ENCODE measurements at regions not wholly inside any gene's neighbourhood (a gene's known extent, or its start where the extent isn't known, plus 50 kb on each side); places are given as distances from the start of the nearest gene placed in this dataset.

GRCh38 chr13:106118996-106119395, 416.5 kb downstream of the EFNB2 start:
- Histone ChIP-seq H3K4me1 (ENCODE audit: insufficient read depth, low read length, poor library complexity, severe bottlenecking) (no peaks in the 10 kb centered on the region), H3K4me2 (ENCODE audit: low read length) (no peak overlapping the region), H4K20me1 (ENCODE audit: insufficient read depth, low read length) (no peaks in the 10 kb centered on the region), H3K9me2 (ENCODE audit: insufficient read depth, low read length) (no peaks in the 10 kb centered on the region), H3K36me3 (ENCODE audit: insufficient read depth, low read length) (no peaks in the 10 kb centered on the region), H3K4me3 (ENCODE audit: low read depth, low read length, poor library complexity, severe bottlenecking) (no peak overlapping the region), H3K9me3 (ENCODE audit: low read length) (no peaks in the 10 kb centered on the region), H3K79me2 (ENCODE audit: insufficient read depth, low read depth, low read length) (no peaks in the 10 kb centered on the region), H2AFZ (ENCODE audit: low read length) (no peak overlapping the region), H3K27ac (ENCODE audit: low read depth, low read length, poor library complexity, severe bottlenecking) (no peak overlapping the region)
- no peak for DNase-seq (ENCODE audit: low spot score)
- ChIA-PET CTCF (ENCODE audit: unreplicated experiment) (no interaction called here), POLR2A (no interaction called here)
- intact Hi-C loops (cut with micrococcal nuclease; ENCODE audit: unreplicated experiment), result no loop called here
- no TSS peak for BruUV-seq (replicated peaks)
- TF ChIP-seq EZH2phosphoT487 (IDR thresholded peaks at IDR 0.05; ENCODE audit: borderline replicate concordance, low read depth, low read length), result no peak
- TF ChIP-seq, protein P1, sequence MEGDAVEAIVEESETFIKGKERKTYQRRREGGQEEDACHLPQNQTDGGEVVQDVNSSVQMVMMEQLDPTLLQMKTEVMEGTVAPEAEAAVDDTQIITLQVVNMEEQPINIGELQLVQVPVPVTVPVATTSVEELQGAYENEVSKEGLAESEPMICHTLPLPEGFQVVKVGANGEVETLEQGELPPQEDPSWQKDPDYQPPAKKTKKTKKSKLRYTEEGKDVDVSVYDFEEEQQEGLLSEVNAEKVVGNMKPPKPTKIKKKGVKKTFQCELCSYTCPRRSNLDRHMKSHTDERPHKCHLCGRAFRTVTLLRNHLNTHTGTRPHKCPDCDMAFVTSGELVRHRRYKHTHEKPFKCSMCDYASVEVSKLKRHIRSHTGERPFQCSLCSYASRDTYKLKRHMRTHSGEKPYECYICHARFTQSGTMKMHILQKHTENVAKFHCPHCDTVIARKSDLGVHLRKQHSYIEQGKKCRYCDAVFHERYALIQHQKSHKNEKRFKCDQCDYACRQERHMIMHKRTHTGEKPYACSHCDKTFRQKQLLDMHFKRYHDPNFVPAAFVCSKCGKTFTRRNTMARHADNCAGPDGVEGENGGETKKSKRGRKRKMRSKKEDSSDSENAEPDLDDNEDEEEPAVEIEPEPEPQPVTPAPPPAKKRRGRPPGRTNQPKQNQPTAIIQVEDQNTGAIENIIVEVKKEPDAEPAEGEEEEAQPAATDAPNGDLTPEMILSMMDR (conservative IDR thresholded peaks at IDR 0.05; ENCODE audit: low read length), result no peak

DNA sequence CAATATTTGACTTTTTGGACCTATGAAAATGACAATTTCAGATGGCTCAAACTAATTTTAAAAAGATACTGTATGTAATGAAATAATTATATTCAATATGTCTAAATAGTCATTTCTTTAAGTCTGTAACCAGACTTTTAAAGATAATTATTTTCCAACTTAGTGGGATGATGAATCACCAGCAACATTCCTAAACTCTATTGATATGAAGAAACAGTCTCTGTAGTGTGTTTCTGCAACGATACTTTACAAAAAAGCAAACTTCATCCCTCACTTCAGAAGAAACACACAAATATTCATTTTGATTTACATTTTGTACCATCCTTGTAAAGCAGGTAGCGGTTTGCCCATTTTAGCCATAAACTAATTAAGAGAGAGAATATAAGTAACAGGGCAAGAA, 417.4 kb downstream of the EFNB2 start:
- POLR2A ChIA-PET, result no interaction called here
- no peak overlapping the region for H3K27ac ChIP-seq (ENCODE audit: low read depth, low read length, poor library complexity, severe bottlenecking)

GRCh38 chr13:106117640-106118039, 417.8 kb downstream of the EFNB2 start:
- Histone ChIP-seq H3K9me3 (ENCODE audit: low read length) (no peaks in the 10 kb centered on the region), H3K36me3 (ENCODE audit: insufficient read depth, low read length) (no peaks in the 10 kb centered on the region), H2AFZ (ENCODE audit: low read length) (no peak overlapping the region), H3K27ac (ENCODE audit: low read depth, low read length, poor library complexity, severe bottlenecking) (no peak overlapping the region), H3K4me2 (ENCODE audit: low read length) (no peak overlapping the region), H3K9me2 (ENCODE audit: insufficient read depth, low read length) (no peaks in the 10 kb centered on the region), H3K4me1 (ENCODE audit: insufficient read depth, low read length, poor library complexity, severe bottlenecking) (no peaks in the 10 kb centered on the region), H4K20me1 (ENCODE audit: insufficient read depth, low read length) (no peaks in the 10 kb centered on the region), H3K4me3 (ENCODE audit: low read depth, low read length, poor library complexity, severe bottlenecking) (no peak overlapping the region), H3K79me2 (ENCODE audit: insufficient read depth, low read depth, low read length) (no peaks in the 10 kb centered on the region)
- CTCF ChIA-PET (ENCODE audit: unreplicated experiment), result no interaction called here
- TF ChIP-seq, protein P1 (conservative IDR thresholded peaks at IDR 0.05; ENCODE audit: low read length), result no peak
- no peak for TF ChIP-seq EZH2phosphoT487 (IDR thresholded peaks at IDR 0.05; ENCODE audit: borderline replicate concordance, low read depth, low read length)
- BruUV-seq (replicated peaks), result no TSS peak
- DNase-seq (ENCODE audit: low spot score), result no peak
- intact Hi-C loops (cut with micrococcal nuclease; ENCODE audit: unreplicated experiment), result no loop called here
- POLR2A ChIA-PET, result no interaction called here

More for the DNA sequence above, 417.4 kb downstream of the EFNB2 start:
- Histone ChIP-seq H3K9me2 (ENCODE audit: insufficient read depth, low read length) (no peaks in the 10 kb centered on the region), H3K9me3 (ENCODE audit: low read length) (no peaks in the 10 kb centered on the region), H2AFZ (ENCODE audit: low read length) (no peak overlapping the region), H3K4me2 (ENCODE audit: low read length) (no peak overlapping the region), H3K79me2 (ENCODE audit: insufficient read depth, low read depth, low read length) (no peaks in the 10 kb centered on the region), H3K36me3 (ENCODE audit: insufficient read depth, low read length) (no peaks in the 10 kb centered on the region), H3K4me3 (ENCODE audit: low read depth, low read length, poor library complexity, severe bottlenecking) (no peak overlapping the region), H4K20me1 (ENCODE audit: insufficient read depth, low read length) (no peaks in the 10 kb centered on the region), H3K4me1 (ENCODE audit: insufficient read depth, low read length, poor library complexity, severe bottlenecking) (no peaks in the 10 kb centered on the region)
- no peak for DNase-seq (ENCODE audit: low spot score)
- intact Hi-C loops (cut with micrococcal nuclease; ENCODE audit: unreplicated experiment), result no loop called here
- TF ChIP-seq, protein P1 (conservative IDR thresholded peaks at IDR 0.05; ENCODE audit: low read length), result no peak
- no peak for TF ChIP-seq EZH2phosphoT487 (IDR thresholded peaks at IDR 0.05; ENCODE audit: borderline replicate concordance, low read depth, low read length)
- no TSS peak for BruUV-seq (replicated peaks)
- CTCF ChIA-PET (ENCODE audit: unreplicated experiment), result no interaction called here

Data from OCI-LY7 (cell line).